ENCODE measurements at regions not wholly inside any gene's neighbourhood (a gene's known extent, or its start where the extent isn't known, plus 50 kb on each side); places are given as distances from the start of the nearest gene placed in this dataset.

DNA sequence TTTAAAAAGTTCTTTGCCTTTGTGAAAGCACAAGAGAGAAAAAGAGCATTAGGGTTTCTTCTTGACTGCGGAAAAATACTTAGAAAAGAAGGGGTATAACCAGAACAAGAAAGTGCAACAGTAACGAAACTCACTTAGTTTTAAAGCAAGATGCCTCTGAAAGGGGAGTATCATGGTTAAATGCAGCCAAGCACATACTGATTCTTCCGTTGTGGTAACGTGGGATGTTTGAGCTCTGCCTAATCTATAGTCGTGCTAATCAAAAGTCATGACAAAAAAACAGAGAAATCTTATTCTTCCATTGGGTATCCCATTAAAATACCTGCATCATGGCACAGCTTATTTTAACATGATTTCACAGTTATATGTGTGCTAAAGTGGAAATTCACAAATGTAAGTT lies 187.8 kb upstream of the LRFN5 start:
- DNase-seq (ENCODE audit: low read depth in 3 of 3, low spot score in 2 of 3), result no peak

DNA sequence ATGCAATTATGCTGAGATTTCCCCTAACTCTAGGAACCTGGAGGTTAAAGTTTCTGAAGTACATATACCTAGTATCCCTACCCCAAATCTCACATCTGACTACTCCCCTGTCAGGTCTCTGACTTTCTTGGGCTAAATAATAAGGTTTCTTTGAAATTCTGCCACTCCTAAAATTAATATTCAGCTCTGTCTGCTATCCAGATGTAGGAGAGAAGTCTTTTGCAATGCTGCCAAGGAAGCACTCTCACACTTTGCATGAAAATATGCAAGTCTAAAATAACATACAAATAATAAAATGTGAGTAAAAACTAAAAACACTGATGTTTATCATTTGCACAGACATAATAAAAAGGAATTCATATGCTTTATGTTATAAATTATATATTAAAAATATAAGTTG lies 196.9 kb upstream of the LRFN5 start:
- DNase-seq (ENCODE audit: low read depth in 3 of 3, low spot score in 2 of 3), result no peak

- no peak for DNase-seq (ENCODE audit: low read depth in 3 of 3, low spot score in 2 of 3)
Measured at GRCh38 chr14:41404126-41404525, 202.6 kb upstream of the LRFN5 start.

- DNase-seq (ENCODE audit: low read depth in 3 of 3, low spot score in 2 of 3), result no peak
Measured at GRCh38 chr14:41403360-41403759, 203.3 kb upstream of the LRFN5 start.

GRCh38 chr14:41397926-41398325 lies 208.8 kb upstream of the LRFN5 start:
- DNase-seq (ENCODE audit: low read depth in 3 of 3, low spot score in 2 of 3), result no peak

GRCh38 chr14:41393512-41393911 lies 213.2 kb upstream of the LRFN5 start:
- DNase-seq (ENCODE audit: low read depth in 3 of 3, low spot score in 2 of 3), result no peak

GRCh38 chr14:41392226-41392625 lies 214.4 kb upstream of the LRFN5 start:
- DNase-seq (ENCODE audit: low read depth in 3 of 3, low spot score in 2 of 3), result no peak

GRCh38 chr14:41389355-41389754 lies 217.3 kb upstream of the LRFN5 start:
- DNase-seq (ENCODE audit: low read depth in 3 of 3, low spot score in 2 of 3), result no peak

GRCh38 chr14:41385797-41386196 lies 220.9 kb upstream of the LRFN5 start:
- no peak for DNase-seq (ENCODE audit: low read depth in 3 of 3, low spot score in 2 of 3)

- no peak for DNase-seq (ENCODE audit: low read depth in 3 of 3, low spot score in 2 of 3)
Measured at GRCh38 chr14:41380017-41380416, 226.7 kb upstream of the LRFN5 start.

DNA sequence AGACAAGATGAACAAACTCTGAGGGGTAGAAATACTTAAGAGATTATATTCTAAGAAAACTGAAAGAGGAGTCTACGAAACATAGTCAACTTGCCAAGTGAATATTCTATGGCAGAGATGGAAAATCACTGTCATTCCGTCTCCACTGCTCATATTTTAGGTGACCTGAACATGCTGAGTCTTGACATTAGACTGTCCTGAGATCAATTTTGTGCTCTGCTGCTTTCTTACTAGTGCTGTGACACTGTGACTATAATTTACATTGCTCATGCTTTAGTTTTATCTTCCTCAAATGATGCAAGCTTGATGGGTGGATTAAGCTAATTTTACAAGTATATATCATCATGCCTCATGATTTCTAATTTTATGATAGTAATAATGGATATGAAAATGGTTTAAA lies 228.2 kb upstream of the LRFN5 start:
- no peak for DNase-seq (ENCODE audit: low read depth in 3 of 3, low spot score in 2 of 3)

GRCh38 chr14:41377932-41378331 lies 228.7 kb upstream of the LRFN5 start:
- DNase-seq (ENCODE audit: low read depth in 3 of 3, low spot score in 2 of 3), result no peak

GRCh38 chr14:41374092-41374491 lies 232.6 kb upstream of the LRFN5 start:
- no peak for DNase-seq (ENCODE audit: low read depth in 3 of 3, low spot score in 2 of 3)

DNA sequence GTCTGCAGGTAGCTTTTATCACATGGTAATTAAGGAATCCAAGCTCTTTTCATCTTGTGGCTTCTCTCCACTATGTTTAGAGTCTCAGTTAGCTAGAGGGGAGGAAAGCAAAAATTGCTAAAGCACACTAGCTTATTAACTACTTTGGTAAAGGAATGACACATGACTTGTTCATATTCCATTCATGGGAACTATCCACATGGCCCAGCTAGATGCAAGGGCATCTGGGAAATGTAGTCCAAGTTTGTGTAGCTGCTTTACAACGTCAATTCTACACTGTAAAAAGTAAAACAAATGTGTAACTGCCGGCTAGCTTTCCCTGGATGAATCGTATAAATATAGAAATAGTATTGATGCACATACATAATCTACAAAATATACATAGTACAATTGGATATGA lies 244.5 kb upstream of the LRFN5 start:
- no peak for DNase-seq (ENCODE audit: low read depth in 3 of 3, low spot score in 2 of 3)

GRCh38 chr14:41360126-41360525 lies 246.6 kb upstream of the LRFN5 start:
- DNase-seq (ENCODE audit: low read depth in 3 of 3, low spot score in 2 of 3), result no peak

- DNase-seq (ENCODE audit: low read depth in 3 of 3, low spot score in 2 of 3), result no peak
Measured at GRCh38 chr14:41355866-41356265, 250.8 kb upstream of the LRFN5 start.

GRCh38 chr14:41350476-41350875 lies 256.2 kb upstream of the LRFN5 start:
- no peak for DNase-seq (ENCODE audit: low read depth in 3 of 3, low spot score in 2 of 3)

DNA sequence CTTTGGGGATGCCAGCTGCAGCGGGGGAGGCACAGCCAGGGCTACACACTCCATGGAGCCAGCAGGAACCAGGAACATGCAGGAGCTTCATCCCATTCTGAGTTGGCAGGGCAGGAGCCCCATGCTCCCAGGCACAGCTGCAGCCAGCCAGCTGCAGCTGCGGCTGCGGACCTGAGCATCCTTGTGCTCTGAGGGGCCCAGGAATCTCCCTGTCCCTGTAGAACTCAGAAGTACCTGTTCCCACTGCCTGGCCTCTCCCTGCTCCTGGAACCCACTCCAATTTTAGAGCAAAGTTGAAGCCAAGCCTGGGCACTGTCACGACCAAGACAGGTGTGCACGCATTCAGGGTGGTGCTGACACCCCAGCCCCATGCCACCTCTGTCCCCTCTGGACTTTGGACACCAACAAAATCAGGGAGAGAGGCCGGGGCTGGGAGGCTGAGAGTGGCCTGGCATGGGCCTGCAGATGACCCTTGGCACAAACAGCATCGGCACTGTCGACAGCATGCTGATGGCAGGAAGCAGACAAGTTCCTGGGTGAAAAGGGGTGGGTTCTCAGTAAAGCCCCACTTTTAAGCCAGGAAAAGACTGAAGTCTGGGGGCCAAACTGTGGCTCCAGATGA lies 257.3 kb upstream of the LRFN5 start:
- DNase-seq (ENCODE audit: low read depth in 3 of 3, low spot score in 2 of 3), result no peak

- DNase-seq (ENCODE audit: low read depth in 3 of 3, low spot score in 2 of 3), result no peak
Measured at GRCh38 chr14:41343857-41344256, 262.8 kb upstream of the LRFN5 start.

- DNase-seq (ENCODE audit: low read depth in 3 of 3, low spot score in 2 of 3), result no peak
Measured at GRCh38 chr14:41313196-41313595, 293.5 kb upstream of the LRFN5 start.

DNA sequence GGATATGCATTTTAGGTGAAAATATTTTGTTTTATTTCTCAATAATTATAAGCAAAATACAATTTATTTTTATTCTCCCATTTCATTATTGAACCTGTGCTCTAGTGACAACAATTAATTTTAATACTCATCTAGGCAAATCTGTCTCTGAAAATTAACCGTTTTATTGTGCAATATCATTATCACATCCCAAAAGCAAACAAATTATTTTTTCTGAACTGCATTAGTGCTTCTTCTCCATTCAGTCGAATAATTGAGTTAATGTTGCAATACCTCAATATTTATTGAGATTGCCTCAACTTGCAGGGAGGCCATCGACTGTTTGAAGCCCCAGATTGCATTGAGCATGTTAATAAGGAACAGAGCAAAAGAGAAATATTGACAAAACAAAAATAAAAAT lies 303.2 kb upstream of the LRFN5 start:
- no peak for DNase-seq (ENCODE audit: low read depth in 3 of 3, low spot score in 2 of 3)

DNA sequence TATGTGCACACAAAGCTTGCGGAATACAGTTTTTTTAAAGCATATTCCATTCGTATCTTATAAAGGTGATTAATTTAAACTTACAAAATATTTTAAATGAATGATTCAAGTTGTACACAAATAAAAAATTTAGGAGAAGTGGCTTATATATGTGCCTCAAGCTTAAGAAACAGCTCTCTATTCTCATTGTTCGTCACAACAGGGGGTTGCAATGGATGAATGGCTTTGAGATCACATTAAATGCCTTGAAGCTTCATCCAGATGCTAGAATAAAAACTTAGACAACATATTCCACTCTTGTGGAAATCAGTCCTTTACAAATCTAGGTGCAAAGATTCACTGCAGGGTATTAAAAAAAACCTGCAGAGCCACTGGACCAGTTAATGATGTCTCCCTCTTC lies 303.9 kb upstream of the LRFN5 start:
- no peak for DNase-seq (ENCODE audit: low read depth in 3 of 3, low spot score in 2 of 3)

DNA sequence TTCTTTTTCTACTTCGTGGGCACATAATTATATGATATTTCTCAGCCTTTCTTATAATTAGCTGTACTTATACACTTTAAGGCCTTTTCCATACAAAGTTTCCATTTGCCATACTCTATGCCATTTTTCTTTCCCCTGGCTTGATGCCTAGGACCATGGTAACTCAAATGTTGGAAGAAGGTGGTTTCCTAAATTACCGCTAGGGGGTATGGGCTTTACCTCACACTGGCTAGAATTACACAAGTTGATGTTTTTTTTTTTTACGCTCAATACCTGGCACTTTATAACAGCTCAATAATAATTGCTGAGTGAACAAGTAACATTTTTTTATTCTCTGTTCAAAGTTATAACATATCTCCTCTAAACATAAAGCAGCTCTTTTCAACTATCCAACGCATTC lies 306.8 kb upstream of the LRFN5 start:
- DNase-seq (ENCODE audit: low read depth in 3 of 3, low spot score in 2 of 3), result no peak

All from right renal cortex interstitium (tissue), 3 donors.